HCT116 (cell line): ENCODE measurements at regions not wholly inside any gene's neighbourhood (a gene's known extent, or its start where the extent isn't known, plus 50 kb on each side); places are given as distances from the start of the nearest gene placed in this dataset.

Experiments
- EZH2 ChIP-seq: fragments of 200-600 bp; sonication (generic); IDR thresholded peaks from 2 replicates; pipeline ENCODE4 v1.6.1; 2017; ENCODE audit warnings: antibody characterized with exemption, mixed run types
- POLR2A ChIP-seq: IDR thresholded peaks from 2 replicates; pipeline ENCODE4 v1.7.0; 2011; ENCODE audit warnings: borderline replicate concordance; ENCODE audit not compliant: insufficient read depth, insufficient read length; ENCODE audit errors: extremely low read depth
- POLR2AphosphoS5 ChIP-seq: IDR thresholded peaks from 2 replicates; pipeline ENCODE4 v1.6.1; 2011; ENCODE audit warnings: mild to moderate bottlenecking, low read depth, low read length, moderate library complexity
- RAD21 ChIP-seq: IDR thresholded peaks from 2 replicates; pipeline ENCODE4 v1.6.1; 2012; ENCODE audit warnings: low read depth, mild to moderate bottlenecking
- YY1 ChIP-seq: IDR thresholded peaks from 2 replicates; pipeline ENCODE4 v1.6.1; 2011; ENCODE audit warnings: low read length, low read depth, moderate library complexity, mild to moderate bottlenecking; ENCODE audit not compliant: insufficient replicate concordance; ENCODE audit errors: extremely low read depth
- TF ChIP-seq, protein P1 (sequence below), 3 experiments: fragments of 200-600 bp in 1 of 3; sonication (generic) in 1 of 3; IDR thresholded peaks in 2 of 3; conservative IDR thresholded peaks in 1 of 3; 2 replicates each; pipeline ENCODE4 v1.5.1; 2012 to 2017; ENCODE audit warnings: low read depth in 2 of 3, low read length in 2 of 3, antibody characterized with exemption in 1 of 3, borderline replicate concordance in 1 of 3, control low read depth in 1 of 3, mild to moderate bottlenecking in 1 of 3, mixed read lengths in 1 of 3, mixed run types in 1 of 3, moderate library complexity in 1 of 3; ENCODE audit not compliant: insufficient read depth in 1 of 3

DNA sequence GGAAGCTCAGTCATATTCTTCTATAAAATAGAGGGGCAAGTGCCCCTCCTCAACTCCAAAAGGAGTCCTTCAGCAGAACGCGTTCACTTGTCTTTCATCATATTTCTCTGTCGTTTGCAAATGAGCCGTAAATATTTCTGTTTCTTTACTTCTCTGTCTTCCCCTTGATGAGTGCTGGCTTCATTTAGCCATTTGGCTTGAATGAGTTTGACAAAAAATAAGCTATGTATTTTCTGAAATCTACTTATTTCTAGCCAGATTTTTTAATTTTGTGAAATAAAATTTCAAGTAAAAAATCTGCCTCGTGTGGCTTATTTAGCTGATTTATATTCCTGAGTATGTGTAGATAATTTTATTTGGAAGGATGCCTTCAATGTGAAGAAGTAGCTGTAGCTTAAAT lies 170.8 kb upstream of the DGKB start:
- TF ChIP-seq, protein P1, sequence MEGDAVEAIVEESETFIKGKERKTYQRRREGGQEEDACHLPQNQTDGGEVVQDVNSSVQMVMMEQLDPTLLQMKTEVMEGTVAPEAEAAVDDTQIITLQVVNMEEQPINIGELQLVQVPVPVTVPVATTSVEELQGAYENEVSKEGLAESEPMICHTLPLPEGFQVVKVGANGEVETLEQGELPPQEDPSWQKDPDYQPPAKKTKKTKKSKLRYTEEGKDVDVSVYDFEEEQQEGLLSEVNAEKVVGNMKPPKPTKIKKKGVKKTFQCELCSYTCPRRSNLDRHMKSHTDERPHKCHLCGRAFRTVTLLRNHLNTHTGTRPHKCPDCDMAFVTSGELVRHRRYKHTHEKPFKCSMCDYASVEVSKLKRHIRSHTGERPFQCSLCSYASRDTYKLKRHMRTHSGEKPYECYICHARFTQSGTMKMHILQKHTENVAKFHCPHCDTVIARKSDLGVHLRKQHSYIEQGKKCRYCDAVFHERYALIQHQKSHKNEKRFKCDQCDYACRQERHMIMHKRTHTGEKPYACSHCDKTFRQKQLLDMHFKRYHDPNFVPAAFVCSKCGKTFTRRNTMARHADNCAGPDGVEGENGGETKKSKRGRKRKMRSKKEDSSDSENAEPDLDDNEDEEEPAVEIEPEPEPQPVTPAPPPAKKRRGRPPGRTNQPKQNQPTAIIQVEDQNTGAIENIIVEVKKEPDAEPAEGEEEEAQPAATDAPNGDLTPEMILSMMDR (IDR thresholded peaks at IDR 0.05 in 2 of 3, conservative IDR thresholded peaks at IDR 0.05 in 1 of 3; ENCODE audit: borderline replicate concordance in 1 of 3, insufficient read depth in 1 of 3, low read depth in 2 of 3, low read length in 2 of 3) = no peak
- TF ChIP-seq POLR2AphosphoS5 = no peak
- no peak for TF ChIP-seq YY1
- TF ChIP-seq RAD21 = no peak
- no peak for TF ChIP-seq POLR2A
- no peak for TF ChIP-seq EZH2
